ENCODE measurements at regions not wholly inside any gene's neighbourhood (a gene's known extent, or its start where the extent isn't known, plus 50 kb on each side); places are given as distances from the start of the nearest gene placed in this dataset.

- TF ChIP-seq ZNF462 (CRISPR knock-in tag; IDR thresholded peaks at IDR 0.05) (no peak), POLR2AphosphoS5 (IDR thresholded peaks at IDR 0.05; ENCODE audit: low read depth) (no peak)
These were observed 122.4 kb downstream of the TES start (continued) for GRCh38 chr7:116332766-116333165.

DNA sequence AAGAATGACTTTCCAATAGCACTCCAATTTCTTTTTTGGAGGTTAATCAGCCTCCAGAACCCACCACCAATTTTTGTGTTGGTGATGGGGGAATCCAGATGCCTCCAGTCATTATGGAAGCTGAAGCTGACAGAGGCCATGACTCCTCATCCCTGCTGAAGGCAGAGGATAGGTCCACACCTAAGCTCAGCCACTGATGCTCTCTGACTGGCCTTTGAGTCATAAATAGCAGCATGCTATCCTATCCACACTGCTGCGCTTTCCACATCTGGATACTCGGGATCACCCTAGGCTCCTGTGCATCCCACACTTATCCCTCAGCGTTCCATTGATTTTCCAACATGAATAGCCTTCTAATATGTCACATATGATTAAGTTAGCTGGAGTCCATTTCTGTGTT, 124.2 kb downstream of the TES start:
- Histone ChIP-seq H3K9me2 (ENCODE audit: insufficient read depth) (no peaks in the 10 kb centered on the region), H3K36me3 (ENCODE audit: insufficient read depth) (no peaks in the 10 kb centered on the region), H4K20me1 (replicated peaks; ENCODE audit: insufficient read depth) (no peaks in the 10 kb centered on the region), H3F3A (replicated peaks; ENCODE audit: low read depth) (no peaks in the 10 kb centered on the region), H3K4me3 (no peak overlapping the region), H3K27me3 (ENCODE audit: insufficient read depth) (no peaks in the 10 kb centered on the region), H3K4me2 (no peak overlapping the region), H3K79me2 (replicated peaks; ENCODE audit: insufficient read depth) (no peaks in the 10 kb centered on the region), H2AFZ (no peak overlapping the region), H3K27ac (ENCODE audit: low read depth) (no peak overlapping the region), H3K4me1 (ENCODE audit: insufficient read depth) (peaks cover 15% of the 10 kb centered on the region)
- ATAC-seq: no peak
- Mint-ChIP-seq H3K9me3 (no peaks in the 10 kb centered on the region), H3K4me1 (peaks cover 10% of the 10 kb centered on the region), H3K27me3 (ENCODE audit: insufficient read depth, low read depth, poor library complexity) (no peaks in the 10 kb centered on the region), H3K36me3 (ENCODE audit: low read depth) (no peaks in the 10 kb centered on the region), H3K27ac (no peak overlapping the region), H3K4me3 (no peak overlapping the region)
- no peak for DNase-seq (ENCODE audit: low spot score)
- TF ChIP-seq CTCF (conservative IDR thresholded peaks at IDR 0.05; ENCODE audit: low read depth in 2 of 2) (no peak), EZH2phosphoT487 (IDR thresholded peaks at IDR 0.05; ENCODE audit: unreplicated experiment) (no peak)
- TF ChIP-seq, protein P1, sequence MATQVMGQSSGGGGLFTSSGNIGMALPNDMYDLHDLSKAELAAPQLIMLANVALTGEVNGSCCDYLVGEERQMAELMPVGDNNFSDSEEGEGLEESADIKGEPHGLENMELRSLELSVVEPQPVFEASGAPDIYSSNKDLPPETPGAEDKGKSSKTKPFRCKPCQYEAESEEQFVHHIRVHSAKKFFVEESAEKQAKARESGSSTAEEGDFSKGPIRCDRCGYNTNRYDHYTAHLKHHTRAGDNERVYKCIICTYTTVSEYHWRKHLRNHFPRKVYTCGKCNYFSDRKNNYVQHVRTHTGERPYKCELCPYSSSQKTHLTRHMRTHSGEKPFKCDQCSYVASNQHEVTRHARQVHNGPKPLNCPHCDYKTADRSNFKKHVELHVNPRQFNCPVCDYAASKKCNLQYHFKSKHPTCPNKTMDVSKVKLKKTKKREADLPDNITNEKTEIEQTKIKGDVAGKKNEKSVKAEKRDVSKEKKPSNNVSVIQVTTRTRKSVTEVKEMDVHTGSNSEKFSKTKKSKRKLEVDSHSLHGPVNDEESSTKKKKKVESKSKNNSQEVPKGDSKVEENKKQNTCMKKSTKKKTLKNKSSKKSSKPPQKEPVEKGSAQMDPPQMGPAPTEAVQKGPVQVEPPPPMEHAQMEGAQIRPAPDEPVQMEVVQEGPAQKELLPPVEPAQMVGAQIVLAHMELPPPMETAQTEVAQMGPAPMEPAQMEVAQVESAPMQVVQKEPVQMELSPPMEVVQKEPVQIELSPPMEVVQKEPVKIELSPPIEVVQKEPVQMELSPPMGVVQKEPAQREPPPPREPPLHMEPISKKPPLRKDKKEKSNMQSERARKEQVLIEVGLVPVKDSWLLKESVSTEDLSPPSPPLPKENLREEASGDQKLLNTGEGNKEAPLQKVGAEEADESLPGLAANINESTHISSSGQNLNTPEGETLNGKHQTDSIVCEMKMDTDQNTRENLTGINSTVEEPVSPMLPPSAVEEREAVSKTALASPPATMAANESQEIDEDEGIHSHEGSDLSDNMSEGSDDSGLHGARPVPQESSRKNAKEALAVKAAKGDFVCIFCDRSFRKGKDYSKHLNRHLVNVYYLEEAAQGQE (IDR thresholded peaks at IDR 0.05; ENCODE audit: unreplicated experiment): no peak

Measured in GM23338 (cell line).